Activated CD4-positive, alpha-beta memory T cell treated with anti-CD3 and anti-CD28 coated beads for 36 hours (primary cell): ENCODE measurements at regions not wholly inside any gene's neighbourhood (a gene's known extent, or its start where the extent isn't known, plus 50 kb on each side); places are given as distances from the start of the nearest gene placed in this dataset.

Experiments
- CTCF ChIA-PET: fragments of 350-600 bp; sonication (Branson Sonifier 250); formaldehyde crosslinking; loops from one replicate; lab custom pipeline; 2021; ENCODE audit warnings: antibody characterized with exemption, inconsistent platforms; lab: Charles Lee
- POLR2A ChIA-PET: fragments of 350-600 bp; sonication (Branson Sonifier 250); formaldehyde crosslinking; loops from one replicate; lab custom pipeline; 2021; ENCODE audit warnings: antibody characterized with exemption; lab: Charles Lee
- DNase-seq: peaks from one replicate; pipeline ENCODE4 v3.0.0-alpha.2; 2020
- H3K27ac Mint-ChIP-seq: one replicate; pipeline ENCODE4 v1.8.0; 2021; ENCODE audit warnings: mixed read lengths
- H3K27me3 Mint-ChIP-seq: one replicate; pipeline ENCODE4 v1.8.0; 2021; ENCODE audit warnings: mixed read lengths
- H3K36me3 Mint-ChIP-seq: one replicate; pipeline ENCODE4 v1.8.0; 2021; ENCODE audit warnings: mixed read lengths
- H3K4me1 Mint-ChIP-seq: one replicate; pipeline ENCODE4 v1.8.0; 2021; ENCODE audit warnings: low read depth, mixed read lengths
- H3K4me3 Mint-ChIP-seq: one replicate; pipeline ENCODE4 v1.8.0; 2021; ENCODE audit warnings: mild to moderate bottlenecking, mixed read lengths
- H3K9me3 Mint-ChIP-seq: one replicate; pipeline ENCODE4 v1.8.0; 2021; ENCODE audit warnings: mixed read lengths
- intact Hi-C: fragments of 100-400 bp; cut with micrococcal nuclease; formaldehyde crosslinking; loops from one replicate; pipeline ENCODE4 v1.15.1; 2023

GRCh38 chr2:183339311-183339710 lies 215.1 kb downstream of the NUP35 start:
- Mint-ChIP-seq H3K27me3 (no peaks in the 10 kb centered on the region), H3K9me3 (peaks cover 14% of the 10 kb centered on the region), H3K36me3 (no peaks in the 10 kb centered on the region), H3K4me3 (no peak overlapping the region), H3K4me1 (no peaks in the 10 kb centered on the region), H3K27ac (no peak overlapping the region)
- CTCF ChIA-PET: no interaction called here
- POLR2A ChIA-PET: no interaction called here
- intact Hi-C loops: no loop called here
- DNase-seq: no peak

- CTCF ChIA-PET: no interaction called here
- Mint-ChIP-seq H3K27me3 (no peaks in the 10 kb centered on the region), H3K36me3 (no peaks in the 10 kb centered on the region), H3K4me1 (no peaks in the 10 kb centered on the region), H3K27ac (no peak overlapping the region), H3K4me3 (no peak overlapping the region), H3K9me3 (peaks cover 14% of the 10 kb centered on the region)
- no peak for DNase-seq
- POLR2A ChIA-PET: no interaction called here
- intact Hi-C loops: no loop called here
Measured at GRCh38 chr2:183341057-183341456, 216.8 kb downstream of the NUP35 start.

- no peak for DNase-seq
- POLR2A ChIA-PET: no interaction called here
- intact Hi-C loops: no loop called here
- no peak overlapping the region for H3K4me3 Mint-ChIP-seq
- CTCF ChIA-PET: no interaction called here
- no peaks in the 10 kb centered on the region for H3K9me3 Mint-ChIP-seq
- H3K4me1 Mint-ChIP-seq: no peaks in the 10 kb centered on the region
- no peaks in the 10 kb centered on the region for H3K36me3 Mint-ChIP-seq
- H3K27ac Mint-ChIP-seq: no peak overlapping the region
- H3K27me3 Mint-ChIP-seq: no peaks in the 10 kb centered on the region
Measured at GRCh38 chr2:183347969-183348368, 223.7 kb downstream of the NUP35 start.

GRCh38 chr2:183348492-183348891 lies 224.2 kb downstream of the NUP35 start:
- no peaks in the 10 kb centered on the region for H3K27me3 Mint-ChIP-seq
- no peaks in the 10 kb centered on the region for H3K9me3 Mint-ChIP-seq
- DNase-seq: no peak
- POLR2A ChIA-PET: no interaction called here
- CTCF ChIA-PET: no interaction called here
- no peak overlapping the region for H3K27ac Mint-ChIP-seq
- no peak overlapping the region for H3K4me3 Mint-ChIP-seq
- no peaks in the 10 kb centered on the region for H3K36me3 Mint-ChIP-seq
- intact Hi-C loops: no loop called here
- H3K4me1 Mint-ChIP-seq: no peaks in the 10 kb centered on the region

GRCh38 chr2:183349091-183349490 lies 224.8 kb downstream of the NUP35 start:
- Mint-ChIP-seq H3K4me1 (no peaks in the 10 kb centered on the region), H3K36me3 (no peaks in the 10 kb centered on the region), H3K27ac (no peak overlapping the region), H3K4me3 (no peak overlapping the region), H3K9me3 (no peaks in the 10 kb centered on the region), H3K27me3 (no peaks in the 10 kb centered on the region)
- no peak for DNase-seq
- CTCF ChIA-PET: interaction anchor here (1.7 kb wide), 1 partner anchor 100 kb away, joined by 6 read pairs; no protein-coding TSS in a partner anchor
- POLR2A ChIA-PET: no interaction called here
- intact Hi-C loops: no loop called here

- CTCF ChIA-PET: no interaction called here
Measured at GRCh38 chr2:183359867-183360266, 235.6 kb downstream of the NUP35 start.

GRCh38 chr2:183371545-183371944 lies 247.3 kb downstream of the NUP35 start:
- H3K4me3 Mint-ChIP-seq: no peak overlapping the region
- DNase-seq: no peak
- CTCF ChIA-PET: no interaction called here
- H3K36me3 Mint-ChIP-seq: no peaks in the 10 kb centered on the region
- intact Hi-C loops: no loop called here
- no peaks in the 10 kb centered on the region for H3K4me1 Mint-ChIP-seq
- no peaks in the 10 kb centered on the region for H3K27me3 Mint-ChIP-seq
- POLR2A ChIA-PET: no interaction called here
- H3K9me3 Mint-ChIP-seq: peaks cover 10% of the 10 kb centered on the region
- no peak overlapping the region for H3K27ac Mint-ChIP-seq

More at GRCh38 chr2:183359867-183360266, 235.6 kb downstream of the NUP35 start:
- intact Hi-C loops: no loop called here
- Mint-ChIP-seq H3K4me1 (no peaks in the 10 kb centered on the region), H3K27me3 (no peaks in the 10 kb centered on the region), H3K9me3 (no peaks in the 10 kb centered on the region), H3K4me3 (no peak overlapping the region), H3K27ac (no peak overlapping the region), H3K36me3 (no peaks in the 10 kb centered on the region)
- DNase-seq: no peak
- POLR2A ChIA-PET: no interaction called here

GRCh38 chr2:183375821-183376220 lies 251.6 kb downstream of the NUP35 start:
- POLR2A ChIA-PET: no interaction called here

GRCh38 chr2:183383854-183384253 lies 259.6 kb downstream of the NUP35 start:
- H3K27ac Mint-ChIP-seq: no peak overlapping the region
- H3K36me3 Mint-ChIP-seq: no peaks in the 10 kb centered on the region
- H3K4me1 Mint-ChIP-seq: no peaks in the 10 kb centered on the region
- peaks cover 26% of the 10 kb centered on the region for H3K9me3 Mint-ChIP-seq
- DNase-seq: no peak
- intact Hi-C loops: no loop called here
- no peak overlapping the region for H3K4me3 Mint-ChIP-seq
- ChIA-PET POLR2A (no interaction called here), CTCF (no interaction called here)
- no peaks in the 10 kb centered on the region for H3K27me3 Mint-ChIP-seq

More at GRCh38 chr2:183375821-183376220, 251.6 kb downstream of the NUP35 start:
- H3K36me3 Mint-ChIP-seq: no peaks in the 10 kb centered on the region
- DNase-seq: no peak
- H3K27me3 Mint-ChIP-seq: no peaks in the 10 kb centered on the region
- intact Hi-C loops: no loop called here
- H3K27ac Mint-ChIP-seq: no peak overlapping the region
- CTCF ChIA-PET: no interaction called here
- no peak overlapping the region for H3K4me3 Mint-ChIP-seq
- H3K9me3 Mint-ChIP-seq: peaks cover 9% of the 10 kb centered on the region
- H3K4me1 Mint-ChIP-seq: no peaks in the 10 kb centered on the region

- H3K4me3 Mint-ChIP-seq: no peak overlapping the region
- peaks cover 47% of the 10 kb centered on the region for H3K9me3 Mint-ChIP-seq
- H3K4me1 Mint-ChIP-seq: no peaks in the 10 kb centered on the region
- no peaks in the 10 kb centered on the region for H3K36me3 Mint-ChIP-seq
- intact Hi-C loops: no loop called here
- CTCF ChIA-PET: no interaction called here
- DNase-seq: no peak
- no peak overlapping the region for H3K27ac Mint-ChIP-seq
- no peaks in the 10 kb centered on the region for H3K27me3 Mint-ChIP-seq
- POLR2A ChIA-PET: no interaction called here
Measured at GRCh38 chr2:183389546-183390080, 265.4 kb downstream of the NUP35 start.

- intact Hi-C loops: no loop called here
- H3K9me3 Mint-ChIP-seq: peaks cover 52% of the 10 kb centered on the region
- H3K4me3 Mint-ChIP-seq: no peak overlapping the region
- CTCF ChIA-PET: no interaction called here
- H3K27ac Mint-ChIP-seq: no peak overlapping the region
- H3K27me3 Mint-ChIP-seq: no peaks in the 10 kb centered on the region
- DNase-seq: no peak
- POLR2A ChIA-PET: no interaction called here
- peaks cover 1% of the 10 kb centered on the region for H3K36me3 Mint-ChIP-seq
- H3K4me1 Mint-ChIP-seq: no peaks in the 10 kb centered on the region
Measured at GRCh38 chr2:183390109-183390508, 265.9 kb downstream of the NUP35 start.

- intact Hi-C loops: no loop called here
- Mint-ChIP-seq H3K27me3 (no peaks in the 10 kb centered on the region), H3K27ac (no peak overlapping the region), H3K4me1 (no peaks in the 10 kb centered on the region), H3K36me3 (peaks cover 3% of the 10 kb centered on the region), H3K4me3 (no peak overlapping the region), H3K9me3 (peaks cover 22% of the 10 kb centered on the region)
- CTCF ChIA-PET: no interaction called here
- no peak for DNase-seq
- POLR2A ChIA-PET: no interaction called here
Measured at GRCh38 chr2:183404392-183404791, 280.1 kb downstream of the NUP35 start.

GRCh38 chr2:183408562-183408961 lies 284.3 kb downstream of the NUP35 start:
- no peak overlapping the region for H3K27ac Mint-ChIP-seq
- H3K4me1 Mint-ChIP-seq: no peaks in the 10 kb centered on the region
- H3K4me3 Mint-ChIP-seq: no peak overlapping the region
- POLR2A ChIA-PET: no interaction called here
- no peaks in the 10 kb centered on the region for H3K27me3 Mint-ChIP-seq
- CTCF ChIA-PET: no interaction called here
- peaks cover 22% of the 10 kb centered on the region for H3K9me3 Mint-ChIP-seq
- intact Hi-C loops: no loop called here
- no peak for DNase-seq
- peaks cover 3% of the 10 kb centered on the region for H3K36me3 Mint-ChIP-seq
